ENCODE measurements at regions not wholly inside any gene's neighbourhood (a gene's known extent, or its start where the extent isn't known, plus 50 kb on each side); places are given as distances from the start of the nearest gene placed in this dataset.
A peak's percentile ranks its signal among the peaks of the same experiment; 100 is the strongest.

DNA sequence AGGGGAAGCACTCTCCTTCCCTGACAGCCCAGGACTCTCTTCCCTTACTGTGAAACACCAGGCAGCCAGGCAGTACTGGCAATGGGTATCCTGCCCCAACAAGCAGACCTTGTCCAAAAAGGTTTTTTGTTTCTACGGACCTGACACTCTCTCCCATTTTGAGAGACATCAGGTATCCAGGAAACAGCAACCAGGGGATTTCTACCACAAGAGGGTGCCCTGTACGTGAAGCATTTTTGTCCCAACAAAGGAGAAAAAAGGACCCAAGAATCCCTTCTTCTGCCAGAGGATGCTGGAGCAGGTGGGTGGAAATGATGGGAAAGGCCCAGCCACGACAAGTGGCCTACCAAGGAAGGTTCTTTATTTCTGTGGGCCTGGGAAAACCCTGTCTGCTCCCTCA, 65.7 kb upstream of the FGF13 start:
- H3K27me3 ChIP-seq = no peaks in the 10 kb centered on the region
- H3K4me3 ChIP-seq = no peak overlapping the region
- TF ChIP-seq CTCF (IDR thresholded peaks at IDR 0.05) (no peak), POLR2A (IDR thresholded peaks at IDR 0.05) (no peak)
- DNase-seq (no peak), ATAC-seq (no peak)
- no peaks in the 10 kb centered on the region for H3K4me1 ChIP-seq
- H3K36me3 ChIP-seq = no peaks in the 10 kb centered on the region
- no peaks in the 10 kb centered on the region for H3K9me3 ChIP-seq
- intact Hi-C loops (cut with DNase I) = no loop called here
- H3K27ac ChIP-seq = no peak overlapping the region
- WGBS (ENCODE audit: insufficient coverage, low coverage, low lambda C conversion rate, missing lambda C conversion rate) = 36% methylated on average over 3 of the region's 3 CpGs

- no peaks in the 10 kb centered on the region for H3K27me3 ChIP-seq
- intact Hi-C loops (cut with DNase I) = no loop called here
- H3K4me1 ChIP-seq = no peaks in the 10 kb centered on the region
- no peaks in the 10 kb centered on the region for H3K36me3 ChIP-seq
- DNase-seq (no peak), ATAC-seq (peak; percentile 45 to 63 (median 54))
- H3K4me3 ChIP-seq = no peak overlapping the region
- no peak overlapping the region for H3K27ac ChIP-seq
- peak; percentile 38 to 53 (median 50) for TF ChIP-seq CTCF (IDR thresholded peaks at IDR 0.05)
- TF ChIP-seq POLR2A (IDR thresholded peaks at IDR 0.05) = no peak
- H3K9me3 ChIP-seq = no peaks in the 10 kb centered on the region
- 5% methylated on average over 5 of the region's 5 CpGs for WGBS (ENCODE audit: insufficient coverage, low coverage, low lambda C conversion rate, missing lambda C conversion rate)
These were observed 64.0 kb upstream of the FGF13 start for GRCh38 chrX:138775517-138775916.

GRCh38 chrX:138771047-138771446, 59.5 kb upstream of the FGF13 start:
- H3K27ac ChIP-seq = no peak overlapping the region
- ATAC-seq (no peak), DNase-seq (no peak)
- TF ChIP-seq POLR2A (IDR thresholded peaks at IDR 0.05) (no peak), CTCF (IDR thresholded peaks at IDR 0.05) (no peak)
- no peak overlapping the region for H3K4me3 ChIP-seq
- intact Hi-C loops (cut with DNase I) = no loop called here
- no peaks in the 10 kb centered on the region for H3K4me1 ChIP-seq
- no peaks in the 10 kb centered on the region for H3K9me3 ChIP-seq
- WGBS (ENCODE audit: insufficient coverage, low coverage, low lambda C conversion rate, missing lambda C conversion rate) = 66% methylated on average over 2 of the region's 2 CpGs
- H3K36me3 ChIP-seq = no peaks in the 10 kb centered on the region
- H3K27me3 ChIP-seq = peaks cover 0 to 7% of the 10 kb centered on the region in 2 donors

DNA sequence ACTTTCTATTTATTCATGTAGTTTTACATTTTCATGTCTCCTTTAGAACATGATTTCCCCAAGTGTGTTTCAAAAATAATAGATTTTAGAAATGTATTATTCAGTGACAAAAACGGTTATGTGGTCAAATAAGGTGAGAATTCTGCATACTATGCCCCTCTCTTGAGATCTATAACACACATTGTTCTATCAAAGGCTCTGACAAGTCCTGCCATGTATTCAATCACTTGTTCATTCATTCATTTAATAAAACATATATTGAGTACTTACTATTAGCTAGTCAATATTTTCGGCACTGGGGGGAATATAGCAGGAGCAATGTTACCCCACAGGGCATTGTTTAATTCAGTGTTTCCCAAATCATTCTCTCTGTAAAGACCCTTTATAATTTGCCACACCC, 58.4 kb upstream of the FGF13 start:
- intact Hi-C loops (cut with DNase I) = no loop called here
- no peaks in the 10 kb centered on the region for H3K4me1 ChIP-seq
- WGBS (ENCODE audit: insufficient coverage, low coverage, low lambda C conversion rate, missing lambda C conversion rate) = 55% methylated on average over 2 of the region's 2 CpGs
- H3K27me3 ChIP-seq = peaks cover 0 to 7% of the 10 kb centered on the region in 2 donors
- no peak for DNase-seq
- H3K36me3 ChIP-seq = no peaks in the 10 kb centered on the region
- no peak for ATAC-seq
- no peaks in the 10 kb centered on the region for H3K9me3 ChIP-seq
- no peak overlapping the region for H3K4me3 ChIP-seq
- no peak for TF ChIP-seq POLR2A (IDR thresholded peaks at IDR 0.05)
- TF ChIP-seq CTCF (IDR thresholded peaks at IDR 0.05) = no peak
- H3K27ac ChIP-seq = no peak overlapping the region

DNA sequence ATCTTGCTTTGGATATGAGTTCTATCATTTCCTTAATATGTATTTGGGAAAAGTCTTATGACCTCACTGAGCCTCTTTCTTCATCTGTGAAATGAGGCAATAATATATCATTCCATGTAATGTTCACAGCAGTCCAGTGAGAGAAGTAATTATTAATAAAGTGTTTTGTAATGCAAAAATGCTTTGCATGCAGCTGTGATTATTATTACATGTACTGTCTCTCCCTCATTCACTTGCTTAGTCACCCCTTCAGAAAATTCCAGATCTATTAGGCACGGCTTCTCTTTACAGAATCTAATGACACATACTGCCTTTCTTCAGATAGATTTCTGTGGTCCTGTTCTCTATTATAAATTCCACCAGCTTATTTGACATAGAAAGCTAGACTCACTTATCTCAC, 53.5 kb upstream of the FGF13 start:
- H3K27ac ChIP-seq = no peak overlapping the region
- WGBS (ENCODE audit: insufficient coverage, low coverage, low lambda C conversion rate, missing lambda C conversion rate) = 50% methylated on average over 1 of the region's 1 CpG
- H3K36me3 ChIP-seq = no peaks in the 10 kb centered on the region
- H3K4me3 ChIP-seq = no peak overlapping the region
- TF ChIP-seq POLR2A (IDR thresholded peaks at IDR 0.05) = no peak
- no peak for TF ChIP-seq CTCF (IDR thresholded peaks at IDR 0.05)
- intact Hi-C loops (cut with DNase I) = no loop called here
- no peak for ATAC-seq
- no peak for DNase-seq
- H3K9me3 ChIP-seq = no peaks in the 10 kb centered on the region
- no peaks in the 10 kb centered on the region for H3K4me1 ChIP-seq
- peaks cover 0 to 7% of the 10 kb centered on the region in 2 donors for H3K27me3 ChIP-seq
